K562 (cell line): ENCODE measurements at regions not wholly inside any gene's neighbourhood (a gene's known extent, or its start where the extent isn't known, plus 50 kb on each side); places are given as distances from the start of the nearest gene placed in this dataset.

Experiments used
- BDP1 ChIP-seq: IDR thresholded peaks from 3 replicates; pipeline ENCODE4 v1.6.1; 2011; ENCODE audit not compliant: insufficient read length, insufficient read depth
- CCNT2 ChIP-seq: IDR thresholded peaks from 2 replicates; pipeline ENCODE4 v1.6.1; 2011; ENCODE audit warnings: borderline replicate concordance, low read depth, mild to moderate bottlenecking, moderate library complexity, mixed read lengths, low read length; ENCODE audit not compliant: insufficient read length; ENCODE audit errors: extremely low read depth
- GATA2 ChIP-seq: sonication (generic); formaldehyde crosslinking; IDR thresholded peaks from 2 replicates; pipeline ENCODE4 v1.4.0; 2020; ENCODE audit warnings: mild to moderate bottlenecking, missing genetic modification reagents
- HLTF ChIP-seq: fragments of 450-650 bp; IDR thresholded peaks from 2 replicates; pipeline ENCODE4 v1.6.1; 2016
- HMG20A ChIP-seq: fragments of 450-650 bp; formaldehyde crosslinking; conservative IDR thresholded peaks from 2 replicates; pipeline ENCODE4 v1.4.0; 2020; ENCODE audit warnings: mild to moderate bottlenecking, mixed read lengths
- MTA1 ChIP-seq: fragments of 450-650 bp; IDR thresholded peaks from 2 replicates; pipeline ENCODE4 v1.6.1; 2017; ENCODE audit warnings: borderline replicate concordance
- RB1 ChIP-seq: fragments of 450-650 bp; IDR thresholded peaks from 2 replicates; pipeline ENCODE4 v1.6.1; 2017; ENCODE audit warnings: low read depth, mild to moderate bottlenecking
- SP2 ChIP-seq: IDR thresholded peaks from 2 replicates; pipeline ENCODE4 v1.6.1; 2011; ENCODE audit warnings: mild to moderate bottlenecking, low read depth, low read length, moderate library complexity; ENCODE audit not compliant: poor library complexity, severe bottlenecking; ENCODE audit errors: extremely low read depth
- ZNF165 ChIP-seq: fragments of 250-450 bp; sonication (Bioruptor Pico); IDR thresholded peaks from 2 replicates; pipeline ENCODE4 v1.4.0; 2020; ENCODE audit warnings: borderline replicate concordance
- ZNF449 ChIP-seq: fragments of 250-450 bp; sonication (Bioruptor Pico); IDR thresholded peaks from 2 replicates; pipeline ENCODE4 v1.8.0; 2022; ENCODE audit warnings: moderate library complexity, mild to moderate bottlenecking, inconsistent platforms
- ZNF551 ChIP-seq: fragments of 250-450 bp; sonication (Bioruptor Pico); IDR thresholded peaks from 2 replicates; pipeline ENCODE4 v1.5.0; 2021; ENCODE audit warnings: mild to moderate bottlenecking, moderate library complexity
- ZNF644 ChIP-seq: fragments of 200-800 bp; sonication (Bioruptor generic); IDR thresholded peaks from 2 replicates; pipeline ENCODE4 v1.6.1; 2016; ENCODE audit warnings: low read depth, missing genetic modification characterization, missing compliant biosample characterization
- TF ChIP-seq, protein P1 (sequence below): fragments of 250-450 bp; sonication (Bioruptor Pico); IDR thresholded peaks from 2 replicates; pipeline ENCODE4 v1.4.0; 2020; ENCODE audit warnings: borderline replicate concordance
- TF ChIP-seq, protein P2 (sequence below): fragments of 250-450 bp; sonication (Bioruptor Pico); IDR thresholded peaks from 2 replicates; pipeline ENCODE4 v1.8.0; 2021; ENCODE audit warnings: mild to moderate bottlenecking, moderate library complexity
- TF ChIP-seq, protein P3 (sequence below): fragments of 450-650 bp; formaldehyde crosslinking; IDR thresholded peaks from 2 replicates; pipeline ENCODE4 v1.4.0; 2020; ENCODE audit warnings: mild to moderate bottlenecking, moderate library complexity
- TF ChIP-seq, protein P4 (sequence below), 2 experiments: fragments of 450-650 bp; conservative IDR thresholded peaks; 2 replicates each; pipeline ENCODE4 v1.6.1; 2017; ENCODE audit warnings: mild to moderate bottlenecking in 2 of 2, moderate library complexity in 2 of 2
- TF ChIP-seq, protein P5 (sequence below): IDR thresholded peaks from 3 replicates; pipeline ENCODE4 v1.6.1; 2011; ENCODE audit warnings: borderline replicate concordance, mild to moderate bottlenecking; ENCODE audit not compliant: insufficient read length, insufficient read depth

DNA sequence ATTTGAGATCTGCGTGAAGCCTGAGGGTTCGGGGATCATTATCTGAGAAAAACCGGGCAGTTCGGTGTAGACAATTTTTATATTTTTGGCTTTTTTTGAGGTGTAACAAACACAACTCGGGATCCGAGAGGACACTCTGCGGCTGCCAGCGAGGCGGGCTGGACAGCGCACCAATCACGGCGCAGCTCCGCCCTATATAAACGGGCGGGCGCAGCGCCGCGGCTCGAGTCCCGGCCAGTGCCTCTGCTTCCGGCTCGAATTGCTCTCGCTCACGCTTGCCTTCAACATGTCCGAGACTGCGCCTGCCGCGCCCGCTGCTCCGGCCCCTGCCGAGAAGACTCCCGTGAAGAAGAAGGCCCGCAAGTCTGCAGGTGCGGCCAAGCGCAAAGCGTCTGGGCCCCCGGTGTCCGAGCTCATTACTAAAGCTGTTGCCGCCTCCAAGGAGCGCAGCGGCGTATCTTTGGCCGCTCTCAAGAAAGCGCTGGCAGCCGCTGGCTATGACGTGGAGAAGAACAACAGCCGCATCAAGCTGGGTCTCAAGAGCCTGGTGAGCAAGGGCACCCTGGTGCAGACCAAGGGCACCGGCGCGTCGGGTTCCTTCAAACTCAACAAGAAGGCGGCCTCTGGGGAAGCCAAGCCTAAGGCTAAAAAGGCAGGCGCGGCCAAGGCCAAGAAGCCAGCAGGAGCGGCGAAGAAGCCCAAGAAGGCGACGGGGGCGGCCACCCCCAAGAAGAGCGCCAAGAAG lies 69.0 kb downstream of the HFE start (continued):
- TF ChIP-seq, protein P1, sequence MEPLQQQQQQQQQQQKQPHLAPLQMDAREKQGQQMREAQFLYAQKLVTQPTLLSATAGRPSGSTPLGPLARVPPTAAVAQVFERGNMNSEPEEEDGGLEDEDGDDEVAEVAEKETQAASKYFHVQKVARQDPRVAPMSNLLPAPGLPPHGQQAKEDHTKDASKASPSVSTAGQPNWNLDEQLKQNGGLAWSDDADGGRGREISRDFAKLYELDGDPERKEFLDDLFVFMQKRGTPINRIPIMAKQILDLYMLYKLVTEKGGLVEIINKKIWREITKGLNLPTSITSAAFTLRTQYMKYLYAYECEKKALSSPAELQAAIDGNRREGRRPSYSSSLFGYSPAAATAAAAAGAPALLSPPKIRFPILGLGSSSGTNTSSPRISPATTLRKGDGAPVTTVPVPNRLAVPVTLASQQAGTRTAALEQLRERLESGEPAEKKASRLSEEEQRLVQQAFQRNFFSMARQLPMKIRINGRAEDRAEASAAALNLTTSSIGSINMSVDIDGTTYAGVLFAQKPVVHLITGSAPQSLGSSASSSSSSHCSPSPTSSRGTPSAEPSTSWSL (CRISPR knock-in tag), result 0 out of 2 replicates have a peak, but pooled peaks have one; percentile 32
- TF ChIP-seq CCNT2 (peak; percentile 94), SP2 (no peak), HMG20A (CRISPR knock-in tag) (no peak), ZNF644 (tag) (peak; percentile 6; the same call in 1 of the 2 replicates), HLTF (no peak; the same call in 1 of the 2 replicates), ZNF449 (CRISPR knock-in tag) (no peak), BDP1 (no peak), MTA1 (no peak), GATA2 (no peak), ZNF165 (CRISPR knock-in tag) (no peak), ZNF551 (no peak), RB1 (peak; percentile 96)
- TF ChIP-seq, protein P2, sequence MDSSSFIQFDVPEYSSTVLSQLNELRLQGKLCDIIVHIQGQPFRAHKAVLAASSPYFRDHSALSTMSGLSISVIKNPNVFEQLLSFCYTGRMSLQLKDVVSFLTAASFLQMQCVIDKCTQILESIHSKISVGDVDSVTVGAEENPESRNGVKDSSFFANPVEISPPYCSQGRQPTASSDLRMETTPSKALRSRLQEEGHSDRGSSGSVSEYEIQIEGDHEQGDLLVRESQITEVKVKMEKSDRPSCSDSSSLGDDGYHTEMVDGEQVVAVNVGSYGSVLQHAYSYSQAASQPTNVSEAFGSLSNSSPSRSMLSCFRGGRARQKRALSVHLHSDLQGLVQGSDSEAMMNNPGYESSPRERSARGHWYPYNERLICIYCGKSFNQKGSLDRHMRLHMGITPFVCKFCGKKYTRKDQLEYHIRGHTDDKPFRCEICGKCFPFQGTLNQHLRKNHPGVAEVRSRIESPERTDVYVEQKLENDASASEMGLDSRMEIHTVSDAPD (CRISPR knock-in tag), result no peak
- TF ChIP-seq, protein P3, sequence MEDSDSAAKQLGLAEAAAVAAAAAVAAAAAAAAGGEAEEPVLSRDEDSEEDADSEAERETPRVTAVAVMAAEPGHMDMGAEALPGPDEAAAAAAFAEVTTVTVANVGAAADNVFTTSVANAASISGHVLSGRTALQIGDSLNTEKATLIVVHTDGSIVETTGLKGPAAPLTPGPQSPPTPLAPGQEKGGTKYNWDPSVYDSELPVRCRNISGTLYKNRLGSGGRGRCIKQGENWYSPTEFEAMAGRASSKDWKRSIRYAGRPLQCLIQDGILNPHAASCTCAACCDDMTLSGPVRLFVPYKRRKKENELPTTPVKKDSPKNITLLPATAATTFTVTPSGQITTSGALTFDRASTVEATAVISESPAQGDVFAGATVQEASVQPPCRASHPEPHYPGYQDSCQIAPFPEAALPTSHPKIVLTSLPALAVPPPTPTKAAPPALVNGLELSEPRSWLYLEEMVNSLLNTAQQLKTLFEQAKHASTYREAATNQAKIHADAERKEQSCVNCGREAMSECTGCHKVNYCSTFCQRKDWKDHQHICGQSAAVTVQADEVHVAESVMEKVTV (CRISPR knock-in tag), result no peak
- TF ChIP-seq, protein P4, sequence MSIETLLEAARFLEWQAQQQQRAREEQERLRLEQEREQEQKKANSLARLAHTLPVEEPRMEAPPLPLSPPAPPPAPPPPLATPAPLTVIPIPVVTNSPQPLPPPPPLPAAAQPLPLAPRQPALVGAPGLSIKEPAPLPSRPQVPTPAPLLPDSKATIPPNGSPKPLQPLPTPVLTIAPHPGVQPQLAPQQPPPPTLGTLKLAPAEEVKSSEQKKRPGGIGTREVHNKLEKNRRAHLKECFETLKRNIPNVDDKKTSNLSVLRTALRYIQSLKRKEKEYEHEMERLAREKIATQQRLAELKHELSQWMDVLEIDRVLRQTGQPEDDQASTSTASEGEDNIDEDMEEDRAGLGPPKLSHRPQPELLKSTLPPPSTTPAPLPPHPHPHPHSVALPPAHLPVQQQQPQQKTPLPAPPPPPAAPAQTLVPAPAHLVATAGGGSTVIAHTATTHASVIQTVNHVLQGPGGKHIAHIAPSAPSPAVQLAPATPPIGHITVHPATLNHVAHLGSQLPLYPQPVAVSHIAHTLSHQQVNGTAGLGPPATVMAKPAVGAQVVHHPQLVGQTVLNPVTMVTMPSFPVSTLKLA (conservative IDR thresholded peaks at IDR 0.05), result peak; percentile 61 to 73
- TF ChIP-seq, protein P5, sequence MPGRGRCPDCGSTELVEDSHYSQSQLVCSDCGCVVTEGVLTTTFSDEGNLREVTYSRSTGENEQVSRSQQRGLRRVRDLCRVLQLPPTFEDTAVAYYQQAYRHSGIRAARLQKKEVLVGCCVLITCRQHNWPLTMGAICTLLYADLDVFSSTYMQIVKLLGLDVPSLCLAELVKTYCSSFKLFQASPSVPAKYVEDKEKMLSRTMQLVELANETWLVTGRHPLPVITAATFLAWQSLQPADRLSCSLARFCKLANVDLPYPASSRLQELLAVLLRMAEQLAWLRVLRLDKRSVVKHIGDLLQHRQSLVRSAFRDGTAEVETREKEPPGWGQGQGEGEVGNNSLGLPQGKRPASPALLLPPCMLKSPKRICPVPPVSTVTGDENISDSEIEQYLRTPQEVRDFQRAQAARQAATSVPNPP, result no peak
